PC-3 (cell line): ENCODE measurements at regions not wholly inside any gene's neighbourhood (a gene's known extent, or its start where the extent isn't known, plus 50 kb on each side); places are given as distances from the start of the nearest gene placed in this dataset.

Experiments
- EZH2 ChIP-seq: fragments of 300-600 bp; sonication (generic); IDR thresholded peaks from one replicate; pipeline ENCODE4 v1.6.1; 2017; ENCODE audit warnings: antibody characterized with exemption, mild to moderate bottlenecking, low read length; ENCODE audit not compliant: unreplicated experiment
- EZH2phosphoT487 ChIP-seq: fragments of 300-600 bp; sonication (generic); IDR thresholded peaks from 2 replicates; pipeline ENCODE4 v1.6.1; 2018; ENCODE audit warnings: mild to moderate bottlenecking, antibody characterized with exemption, low read length, borderline replicate concordance
- TF ChIP-seq, protein P1 (sequence below): fragments of 300-600 bp; sonication (generic); conservative IDR thresholded peaks from 2 replicates; pipeline ENCODE4 v1.5.1; 2017; ENCODE audit warnings: antibody characterized with exemption, low read depth, mild to moderate bottlenecking, low read length

DNA sequence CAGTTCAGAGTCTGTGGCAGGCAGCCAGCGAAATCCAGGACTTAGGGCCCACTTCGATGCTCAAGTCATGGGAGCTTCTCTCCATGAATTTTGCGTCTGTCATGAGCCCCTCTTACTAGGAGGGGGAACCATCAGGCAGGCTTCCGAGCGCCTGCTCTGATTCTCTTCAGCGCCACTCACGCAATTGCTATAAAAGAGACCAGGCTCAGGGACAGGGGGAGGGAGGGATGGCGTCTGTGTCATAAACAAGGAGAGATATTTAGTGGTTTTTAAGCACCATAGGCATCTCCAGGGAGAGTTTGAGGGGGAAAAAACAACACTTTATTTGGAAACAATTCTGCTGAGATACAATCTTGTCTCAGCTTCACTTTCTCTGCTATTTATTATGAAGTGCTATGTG, 60.6 kb downstream of the NAV1 start:
- no peak for TF ChIP-seq EZH2
- TF ChIP-seq, protein P1, sequence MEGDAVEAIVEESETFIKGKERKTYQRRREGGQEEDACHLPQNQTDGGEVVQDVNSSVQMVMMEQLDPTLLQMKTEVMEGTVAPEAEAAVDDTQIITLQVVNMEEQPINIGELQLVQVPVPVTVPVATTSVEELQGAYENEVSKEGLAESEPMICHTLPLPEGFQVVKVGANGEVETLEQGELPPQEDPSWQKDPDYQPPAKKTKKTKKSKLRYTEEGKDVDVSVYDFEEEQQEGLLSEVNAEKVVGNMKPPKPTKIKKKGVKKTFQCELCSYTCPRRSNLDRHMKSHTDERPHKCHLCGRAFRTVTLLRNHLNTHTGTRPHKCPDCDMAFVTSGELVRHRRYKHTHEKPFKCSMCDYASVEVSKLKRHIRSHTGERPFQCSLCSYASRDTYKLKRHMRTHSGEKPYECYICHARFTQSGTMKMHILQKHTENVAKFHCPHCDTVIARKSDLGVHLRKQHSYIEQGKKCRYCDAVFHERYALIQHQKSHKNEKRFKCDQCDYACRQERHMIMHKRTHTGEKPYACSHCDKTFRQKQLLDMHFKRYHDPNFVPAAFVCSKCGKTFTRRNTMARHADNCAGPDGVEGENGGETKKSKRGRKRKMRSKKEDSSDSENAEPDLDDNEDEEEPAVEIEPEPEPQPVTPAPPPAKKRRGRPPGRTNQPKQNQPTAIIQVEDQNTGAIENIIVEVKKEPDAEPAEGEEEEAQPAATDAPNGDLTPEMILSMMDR = no peak
- no peak for TF ChIP-seq EZH2phosphoT487
